Medulla oblongata (tissue), 1 donor: ENCODE measurements at regions not wholly inside any gene's neighbourhood (a gene's known extent, or its start where the extent isn't known, plus 50 kb on each side); places are given as distances from the start of the nearest gene placed in this dataset.

Source experiments
- DNase-seq: peaks from one replicate; pipeline ENCODE4 v3.0.0-alpha.2; 2015; ENCODE audit errors: extremely low spot score

DNA sequence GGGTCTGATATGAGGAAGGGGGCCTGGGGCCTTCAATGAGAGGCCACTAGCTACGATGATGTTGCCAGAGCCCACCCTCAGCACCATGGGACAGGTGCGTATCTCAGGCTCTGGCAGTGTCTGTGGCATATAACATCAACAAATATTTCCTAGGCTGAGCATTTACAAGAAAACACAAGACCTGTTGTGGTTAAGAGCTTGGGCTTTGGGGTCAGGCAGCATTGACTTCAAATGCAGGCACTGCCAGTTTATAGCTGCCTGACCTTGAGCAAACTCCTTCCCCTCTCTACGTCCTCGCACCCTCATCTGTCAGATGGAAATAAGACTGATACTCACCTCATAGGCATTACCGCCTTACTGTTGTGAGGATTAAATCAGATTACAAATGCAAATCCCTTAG, 156.0 kb downstream of the KATNAL1 start:
- no peak for DNase-seq

DNA sequence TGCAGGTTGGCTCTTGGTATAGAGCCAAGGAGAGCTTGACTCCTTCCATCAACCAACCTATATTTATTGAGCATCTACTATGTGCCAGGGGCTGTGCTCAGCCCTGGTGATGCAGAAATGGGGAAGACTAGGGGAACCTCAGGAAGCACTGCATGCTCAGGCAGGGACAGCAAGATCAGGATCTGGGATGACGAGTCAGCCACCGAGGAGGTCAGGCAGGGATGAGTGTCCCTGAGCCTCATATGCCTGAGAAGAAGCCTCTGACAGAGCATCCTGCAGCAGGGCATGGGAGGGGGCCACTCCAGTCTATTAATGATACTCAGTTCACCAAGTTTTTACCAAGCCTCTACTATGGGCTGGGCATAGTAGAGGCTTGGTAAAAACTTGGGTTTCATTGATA, 158.1 kb downstream of the KATNAL1 start:
- no peak for DNase-seq

GRCh38 chr13:30148786-30149185, 158.6 kb downstream of the KATNAL1 start:
- no peak for DNase-seq

GRCh38 chr13:30148171-30148754, 159.1 kb downstream of the KATNAL1 start:
- DNase-seq: no peak

DNA sequence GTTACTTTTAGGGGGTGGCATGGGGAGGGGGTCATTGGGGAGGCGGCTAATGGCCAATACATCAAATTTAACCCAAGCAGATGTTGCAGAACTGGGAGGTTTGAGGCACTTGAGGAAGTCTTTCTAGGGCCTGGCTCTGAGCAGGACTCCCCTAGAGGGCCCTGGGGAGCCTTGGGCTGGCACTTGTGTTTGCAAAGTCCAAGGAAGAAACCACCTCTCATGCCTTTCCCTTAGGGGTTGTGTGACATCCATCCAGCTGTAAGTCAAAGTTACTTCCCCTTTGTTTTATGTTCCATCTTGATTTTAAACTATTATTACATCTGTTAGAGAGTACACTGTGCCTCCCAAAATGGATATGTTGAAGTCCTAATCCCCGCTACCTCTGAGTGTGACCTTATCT, 159.9 kb downstream of the KATNAL1 start:
- DNase-seq: no peak

DNA sequence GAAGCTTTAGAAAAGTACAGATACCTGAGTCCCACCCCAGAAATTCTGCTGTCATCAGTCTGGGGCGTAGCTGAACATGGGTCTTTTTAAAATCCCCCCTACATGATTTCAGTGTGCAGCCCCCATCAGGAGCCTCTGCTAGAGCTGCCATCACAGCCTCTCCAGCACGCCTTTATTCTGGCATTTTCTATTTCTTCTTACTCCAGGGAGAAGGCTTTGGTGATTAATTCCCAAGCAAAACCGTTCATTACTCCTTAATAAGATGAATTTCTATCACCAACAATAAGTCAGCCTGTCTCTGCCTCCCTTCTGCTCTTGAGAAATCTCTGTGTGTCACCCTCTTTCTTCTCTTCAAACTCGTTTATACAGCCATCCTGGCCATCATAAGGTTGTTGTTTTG, 160.3 kb downstream of the KATNAL1 start:
- no peak for DNase-seq

- no peak for DNase-seq
Observed at GRCh38 chr13:30145709-30146367, 161.5 kb downstream of the KATNAL1 start.

DNA sequence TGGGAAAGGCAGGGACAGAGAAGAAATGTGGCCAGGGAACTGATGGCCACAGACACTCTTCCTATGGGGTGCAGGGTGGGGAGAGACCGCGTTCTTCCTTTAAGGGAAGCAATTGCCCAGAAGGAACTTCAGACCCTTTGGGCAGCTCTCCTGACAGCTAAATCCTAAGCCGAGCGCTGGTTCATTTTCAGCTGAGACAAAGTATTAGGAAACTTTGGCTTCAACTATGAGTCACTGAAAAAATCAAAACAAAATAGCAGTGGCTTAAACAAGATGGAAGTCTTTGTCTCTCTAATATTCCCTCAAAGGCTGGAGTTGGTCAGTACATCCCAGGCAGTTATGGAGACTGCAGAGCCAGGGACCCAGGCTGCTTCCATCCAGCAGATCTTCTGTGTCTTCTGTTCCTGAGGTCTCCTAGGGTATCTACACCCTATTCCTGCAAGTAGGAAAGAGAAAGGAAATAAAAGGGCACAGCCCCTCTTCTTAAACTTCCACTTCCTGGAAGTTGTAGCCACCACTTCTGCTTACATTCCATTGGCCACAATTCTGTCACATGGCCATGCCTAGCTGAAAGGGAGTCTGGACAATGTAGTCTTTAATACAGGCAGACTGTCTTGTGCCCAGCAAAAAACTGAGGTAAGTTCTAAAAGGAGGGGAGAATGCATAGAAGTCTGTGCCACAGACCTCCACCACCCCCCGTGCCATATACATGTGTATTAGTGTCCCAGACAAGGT, 163.5 kb downstream of the KATNAL1 start:
- no peak for DNase-seq

DNA sequence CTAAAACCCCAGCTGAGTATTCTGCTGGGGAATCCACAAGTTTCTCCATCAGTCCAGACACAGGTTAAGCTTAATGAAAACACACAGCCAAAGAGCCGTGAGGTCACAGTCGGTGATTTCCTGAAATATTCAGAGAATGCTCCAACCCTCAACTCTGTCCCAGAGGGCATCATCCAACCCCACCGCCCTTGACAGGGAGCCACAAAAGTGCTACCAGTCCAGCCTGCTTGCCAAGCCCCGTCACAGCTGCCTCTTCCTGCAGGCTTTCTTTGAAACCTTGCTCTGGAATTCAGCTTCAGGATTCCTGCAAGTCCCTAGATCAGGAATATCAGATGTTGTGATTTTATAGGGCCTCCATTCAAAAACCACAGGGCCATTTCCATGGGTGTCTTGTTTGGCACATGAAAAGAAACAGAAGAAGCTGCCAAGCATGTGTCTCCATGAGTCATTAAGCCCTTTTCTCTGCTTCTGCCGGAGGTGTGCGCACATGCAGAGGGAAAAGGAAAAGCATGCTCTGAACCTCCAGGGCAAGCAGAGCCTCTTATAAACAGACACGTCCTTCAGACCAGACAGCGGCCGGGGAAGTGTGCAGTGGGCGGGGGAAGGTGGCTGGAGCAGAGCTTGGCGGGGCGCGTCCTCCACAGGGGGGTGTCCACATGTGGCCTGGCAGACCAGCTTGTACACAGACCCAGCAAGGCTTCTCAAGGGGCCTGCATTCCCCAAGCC, 164.7 kb downstream of the KATNAL1 start:
- DNase-seq: no peak

DNA sequence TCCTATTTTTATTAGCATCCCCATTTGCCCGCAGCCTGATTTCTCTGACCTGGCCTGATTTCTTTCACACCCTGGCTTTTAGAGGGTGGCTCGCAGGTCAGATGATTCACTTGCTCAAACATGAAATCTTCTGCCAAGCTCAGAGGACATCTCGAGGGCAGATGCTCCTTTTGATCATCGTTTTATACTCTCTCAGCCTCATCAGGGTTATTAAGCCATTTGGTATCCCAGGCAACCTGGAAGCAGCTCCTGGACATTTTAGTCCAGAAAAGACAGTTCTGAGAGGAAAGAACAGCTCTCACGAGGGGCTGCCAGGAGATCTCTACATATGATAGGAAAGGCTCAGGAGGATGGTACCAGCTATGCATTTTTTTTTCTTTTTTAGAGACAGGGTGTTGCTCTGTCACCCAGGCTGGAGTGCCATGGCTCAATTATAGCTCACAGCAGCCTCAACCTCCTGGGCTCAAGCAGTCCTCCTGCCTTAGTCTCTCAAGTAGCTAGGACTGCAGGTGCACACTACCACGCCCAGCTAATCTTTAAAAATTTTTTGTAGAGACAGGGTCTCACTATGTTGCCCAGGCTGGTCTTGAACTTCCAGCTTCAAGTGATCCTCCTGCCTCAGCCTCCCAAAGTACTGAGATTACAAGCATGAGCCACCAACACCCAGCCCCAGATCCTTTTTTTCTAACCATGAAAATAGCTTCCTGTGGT, 165.4 kb downstream of the KATNAL1 start:
- no peak for DNase-seq

- DNase-seq: no peak
Observed at GRCh38 chr13:30140973-30141372, 166.4 kb downstream of the KATNAL1 start.

DNA sequence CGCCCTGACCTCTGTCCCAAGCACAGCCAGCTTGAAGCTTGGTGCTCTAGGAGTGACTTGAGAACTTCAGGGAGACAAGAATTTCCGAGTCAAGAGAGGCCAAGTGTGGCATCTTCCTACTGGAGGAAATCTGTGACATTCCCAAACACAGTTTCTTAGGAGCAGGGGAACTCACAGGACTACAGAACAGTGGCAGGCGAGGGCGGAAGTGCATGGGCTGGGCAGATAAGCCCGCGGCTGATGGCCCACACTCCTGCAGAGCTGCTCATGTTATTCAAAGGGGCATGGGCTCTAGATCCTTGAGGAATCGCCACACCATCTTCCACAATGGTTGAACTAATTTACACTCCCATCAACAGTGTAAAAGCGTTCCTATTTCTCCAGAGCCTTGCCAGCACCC, 168.8 kb downstream of the KATNAL1 start:
- no peak for DNase-seq

- DNase-seq: no peak
Observed at GRCh38 chr13:30135868-30136267, 171.5 kb downstream of the KATNAL1 start.

- DNase-seq: no peak
Observed at GRCh38 chr13:30135351-30135750, 172.0 kb downstream of the KATNAL1 start.

DNA sequence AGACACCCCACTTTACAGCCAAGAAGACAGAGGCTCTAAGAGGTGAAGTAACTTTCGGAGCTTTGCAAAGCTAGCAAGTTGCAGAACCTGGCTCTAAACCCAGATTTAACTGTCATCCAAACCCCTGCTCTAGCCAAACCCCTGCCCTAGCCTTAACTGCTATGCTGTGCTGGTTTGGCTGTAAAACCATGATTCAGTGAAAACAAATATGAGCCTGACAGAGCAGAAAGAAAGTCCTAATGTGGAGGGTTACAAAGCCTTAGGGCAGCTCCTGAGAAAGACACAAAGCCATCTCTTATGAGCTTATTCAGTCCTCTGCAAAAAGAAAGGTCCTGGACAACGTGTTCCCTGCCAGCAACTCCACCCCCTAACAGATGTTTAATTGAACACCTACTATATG, 172.8 kb downstream of the KATNAL1 start:
- no peak for DNase-seq

DNA sequence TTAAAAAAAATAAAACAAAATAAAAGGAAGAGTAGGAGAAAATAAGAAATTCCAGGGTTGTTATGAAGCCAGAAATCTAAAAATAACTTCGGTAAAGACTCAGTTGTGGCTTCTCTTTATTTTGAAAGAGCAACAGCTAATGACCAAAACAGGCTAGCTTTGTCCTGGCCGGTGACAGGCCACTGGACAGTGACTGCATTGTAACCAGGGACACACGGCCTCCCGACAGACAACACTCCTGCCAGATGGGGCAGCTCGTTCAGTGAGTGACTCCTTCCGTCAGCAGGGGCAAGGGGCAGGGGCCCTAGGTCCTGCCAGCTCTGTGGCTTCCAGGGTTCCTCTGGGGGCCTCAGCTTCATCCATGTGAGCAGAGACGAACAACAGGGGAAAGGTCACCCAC, 173.4 kb downstream of the KATNAL1 start:
- peak; percentile 74 for DNase-seq

DNA sequence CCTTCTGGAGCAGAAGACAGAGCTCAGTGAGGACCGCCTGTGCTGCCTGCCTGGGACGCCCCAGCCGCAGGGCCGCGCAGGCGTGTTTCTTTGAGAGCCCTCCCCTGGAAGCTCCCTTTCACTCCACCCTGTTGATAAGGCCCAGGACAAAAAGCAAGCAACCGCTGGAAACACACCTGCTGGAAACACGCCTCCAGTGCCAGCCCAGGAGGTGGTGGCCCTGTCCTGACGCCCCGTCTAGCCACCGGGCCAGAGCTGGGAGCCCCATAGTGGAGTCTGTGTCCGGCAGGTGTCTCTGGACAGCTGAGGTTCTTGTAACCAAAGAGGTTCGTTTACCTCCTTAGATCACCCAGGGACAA, 173.8 kb downstream of the KATNAL1 start:
- no peak for DNase-seq

DNA sequence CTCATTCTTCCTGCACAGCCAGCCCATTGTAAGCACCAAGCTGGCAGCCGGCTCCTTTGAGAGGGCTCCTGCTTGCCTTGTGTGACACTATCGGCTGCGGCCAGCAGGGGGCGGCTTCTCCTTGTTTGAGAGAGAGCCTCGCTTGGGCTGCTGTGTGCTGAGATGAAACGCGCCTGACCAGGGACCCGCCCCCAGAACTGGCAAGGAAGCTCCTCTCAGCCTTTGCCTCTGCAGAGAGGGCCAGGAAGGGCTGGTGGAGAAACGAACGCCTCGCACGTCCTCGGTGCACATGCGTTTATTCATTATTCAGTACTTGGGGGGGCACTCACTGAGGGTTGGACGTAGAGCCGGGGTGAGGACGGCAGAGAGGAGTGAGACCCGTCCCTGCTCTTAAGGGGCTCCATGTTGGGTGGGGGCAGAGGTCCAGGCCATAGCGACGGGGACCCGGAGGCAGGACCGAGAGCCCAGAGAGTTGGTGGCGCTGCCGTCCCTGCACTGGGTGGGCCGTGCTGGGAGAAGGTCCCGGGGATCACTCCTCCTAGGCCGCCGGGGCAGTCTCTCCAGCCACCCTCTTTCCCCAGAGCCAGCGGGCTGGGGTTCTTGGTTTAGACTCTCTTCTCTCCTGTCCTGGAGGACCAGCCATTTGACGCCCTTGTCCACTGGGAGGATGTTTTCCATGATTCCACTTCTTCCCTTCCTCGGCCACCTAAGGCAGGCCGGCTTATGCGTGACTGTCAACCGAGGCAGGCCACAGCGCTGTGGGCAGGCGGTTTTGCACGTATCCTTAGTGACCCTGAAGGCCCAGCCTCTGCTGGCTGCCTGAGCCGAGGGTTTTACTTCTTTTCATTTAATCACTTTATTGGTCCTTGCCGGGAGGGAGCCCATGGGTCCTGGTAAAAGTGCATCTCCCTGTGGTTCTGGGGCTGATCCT, 174.5 kb downstream of the KATNAL1 start:
- peak; percentile 98 for DNase-seq

DNA sequence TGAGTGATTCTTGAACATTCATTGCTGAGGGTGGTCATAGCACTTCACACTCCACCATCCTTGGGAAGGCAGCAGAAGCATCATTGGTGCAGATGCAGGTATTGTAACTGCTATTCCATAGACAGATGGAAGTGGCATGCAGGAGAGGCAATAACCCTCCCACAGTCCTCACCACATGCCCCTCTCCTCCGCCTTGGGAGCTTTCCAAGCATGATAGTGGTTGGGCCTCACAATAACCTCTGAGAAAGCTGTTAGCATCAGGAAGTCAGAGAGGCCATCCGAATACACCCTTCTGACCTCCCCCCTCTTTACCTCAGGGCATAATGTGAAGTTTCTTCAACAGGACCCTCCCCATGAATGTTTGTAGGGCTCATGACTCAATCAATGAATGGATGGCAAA, 177.9 kb downstream of the KATNAL1 start:
- DNase-seq: no peak

DNA sequence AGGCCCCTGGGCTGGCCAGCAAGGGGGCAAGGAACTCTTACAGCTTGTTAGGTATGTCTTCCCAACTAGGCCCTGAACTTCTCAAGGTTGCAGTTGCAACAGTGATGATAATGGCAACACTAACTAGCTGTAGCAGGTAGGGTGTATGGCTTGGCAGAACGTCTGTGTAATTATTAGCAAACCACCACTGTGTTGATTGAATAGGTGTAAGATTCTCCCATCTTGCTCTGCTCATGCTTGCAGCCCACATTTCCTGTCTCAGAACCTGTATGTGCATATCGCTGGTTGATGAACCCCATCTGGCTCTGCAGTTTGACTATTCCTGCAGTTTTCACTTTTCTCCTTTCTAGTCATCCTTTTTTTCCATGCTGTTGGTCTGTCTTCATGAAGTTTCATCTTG, 178.8 kb downstream of the KATNAL1 start:
- DNase-seq: no peak

DNA sequence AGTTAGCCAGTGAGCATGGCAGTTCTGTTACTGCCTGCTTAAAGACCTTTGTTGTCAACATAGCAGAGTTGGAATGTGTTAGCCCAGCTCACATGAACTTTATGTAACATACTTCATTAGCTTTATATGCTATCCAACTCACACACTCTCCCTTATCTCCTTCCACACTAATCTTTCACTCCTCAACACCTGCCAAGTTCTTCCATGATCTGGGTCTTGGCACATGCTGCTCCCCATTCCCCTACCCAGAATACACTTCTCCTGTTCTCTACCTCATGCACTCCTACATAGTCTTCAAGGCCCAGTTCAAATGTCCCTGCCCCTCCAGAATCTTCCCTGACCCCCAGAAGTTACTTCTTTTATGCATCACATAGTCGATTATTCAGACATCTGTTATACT, 179.3 kb downstream of the KATNAL1 start:
- DNase-seq: no peak
